ENCODE measurements at regions not wholly inside any gene's neighbourhood (a gene's known extent, or its start where the extent isn't known, plus 50 kb on each side); places are given as distances from the start of the nearest gene placed in this dataset.

GRCh38 chr2:190119923-190120590 lies 57.5 kb upstream of the MSTN start:
- TF ChIP-seq CTCF (IDR thresholded peaks at IDR 0.05): no peak
- no peak for TF ChIP-seq POLR2A (IDR thresholded peaks at IDR 0.05)
- TF ChIP-seq POLR2AphosphoS5 (IDR thresholded peaks at IDR 0.05): no peak
- no peak for TF ChIP-seq EP300 (IDR thresholded peaks at IDR 0.05; ENCODE audit: low read depth)

All from transverse colon (tissue), 4 donors.